ENCODE measurements at regions not wholly inside any gene's neighbourhood (a gene's known extent, or its start where the extent isn't known, plus 50 kb on each side); places are given as distances from the start of the nearest gene placed in this dataset.

GRCh38 chr12:87304406-87304805, 724.8 kb downstream of the C12orf50 start:
- H3K27ac ChIP-seq = no peak overlapping the region
- TF ChIP-seq CTCF (IDR thresholded peaks at IDR 0.05) = no peak
- H3K4me3 ChIP-seq = no peak overlapping the region
- no peak for DNase-seq (ENCODE audit: low spot score)

- no peak overlapping the region for H3K4me3 ChIP-seq
- DNase-seq (ENCODE audit: low spot score) = no peak
- no peak for TF ChIP-seq CTCF (IDR thresholded peaks at IDR 0.05)
- no peak overlapping the region for H3K27ac ChIP-seq
Observed at GRCh38 chr12:87303396-87304012, 725.7 kb downstream of the C12orf50 start.

- H3K27ac ChIP-seq = no peak overlapping the region
- H3K4me3 ChIP-seq = no peak overlapping the region
- DNase-seq (ENCODE audit: low spot score) = no peak
- no peak for TF ChIP-seq CTCF (IDR thresholded peaks at IDR 0.05)
Observed at GRCh38 chr12:87302126-87302745, 727.0 kb downstream of the C12orf50 start.

- no peak for DNase-seq (ENCODE audit: low spot score)
- no peak for TF ChIP-seq CTCF (IDR thresholded peaks at IDR 0.05)
- no peak overlapping the region for H3K27ac ChIP-seq
- H3K4me3 ChIP-seq = no peak overlapping the region
Observed at GRCh38 chr12:87290505-87290904, 738.7 kb downstream of the C12orf50 start.

- H3K27ac ChIP-seq = no peak overlapping the region
- no peak for DNase-seq (ENCODE audit: low spot score)
- no peak overlapping the region for H3K4me3 ChIP-seq
- TF ChIP-seq CTCF (IDR thresholded peaks at IDR 0.05) = no peak
Observed at GRCh38 chr12:87283886-87284285, 745.3 kb downstream of the C12orf50 start.

GRCh38 chr12:87283111-87283510, 746.1 kb downstream of the C12orf50 start:
- TF ChIP-seq CTCF (IDR thresholded peaks at IDR 0.05) = no peak
- Histone ChIP-seq H3K27ac (no peak overlapping the region), H3K4me3 (no peak overlapping the region)
- DNase-seq (ENCODE audit: low spot score) = no peak

GRCh38 chr12:87280893-87281292, 748.3 kb downstream of the C12orf50 start:
- Histone ChIP-seq H3K27ac (no peak overlapping the region), H3K4me3 (no peak overlapping the region)
- no peak for DNase-seq (ENCODE audit: low spot score)
- TF ChIP-seq CTCF (IDR thresholded peaks at IDR 0.05) = no peak

Measured in coronary artery (tissue), 2 donors.